Uterus (tissue), 3 donors: ENCODE measurements at regions not wholly inside any gene's neighbourhood (a gene's known extent, or its start where the extent isn't known, plus 50 kb on each side); places are given as distances from the start of the nearest gene placed in this dataset.

ENCODE experiments used
- DNase-seq, 2 donors: peaks; one replicate each; pipeline ENCODE4 v3.0.0-alpha.2; 2019 to 2020
- H3K27ac ChIP-seq, 2 donors: fragments of 200-600 bp; sonication (generic); 1 replicate in 1 of 2; 2 replicates in 1 of 2; pipeline ENCODE4 v1.5.1; 2016 to 2018
- H3K27me3 ChIP-seq, 2 donors: fragments of 200-600 bp; sonication (generic); one replicate each; pipeline ENCODE4 v1.5.1; 2018 to 2019; ENCODE audit warnings: control low read depth in 1 of 2
- H3K36me3 ChIP-seq, 2 donors: fragments of 200-600 bp; sonication (generic); one replicate each; pipeline ENCODE4 v1.5.1; 2019; ENCODE audit warnings: control low read depth in 1 of 2
- H3K4me1 ChIP-seq, 2 donors: fragments of 200-600 bp; sonication (generic); one replicate each; pipeline ENCODE4 v1.5.1; 2018 to 2019; ENCODE audit warnings: control low read depth in 1 of 2
- H3K4me3 ChIP-seq, 2 donors: fragments of 200-600 bp; sonication (generic); 1 replicate in 1 of 2; 2 replicates in 1 of 2; pipeline ENCODE4 v1.5.1; 2018 to 2019; ENCODE audit warnings: mild to moderate bottlenecking in 1 of 2
- H3K9me3 ChIP-seq, 2 donors: fragments of 200-600 bp; sonication (generic); one replicate each; pipeline ENCODE4 v1.5.1; 2019; ENCODE audit warnings: control low read depth in 1 of 2
- POLR2A ChIP-seq, 2 donors: fragments of 450-650 bp; IDR thresholded peaks; one replicate each; pipeline ENCODE4 v1.6.1; 2016; ENCODE audit warnings: antibody characterized with exemption in 2 of 2, mild to moderate bottlenecking in 1 of 2, moderate library complexity in 1 of 2
- intact Hi-C: fragments of 100-400 bp; cut with DNase I; formaldehyde crosslinking; loops from one replicate; pipeline ENCODE4 v1.15.1; 2023; ENCODE audit warnings: low total_unique reads
- TF ChIP-seq, protein P1 (sequence below), 4 experiments: fragments of 200-600 bp in 2 of 4; fragments of 450-650 bp in 2 of 4; sonication (generic) in 2 of 4; IDR thresholded peaks; one replicate each; pipeline ENCODE4 v1.5.1; 2016 to 2019; ENCODE audit warnings: antibody characterized with exemption in 4 of 4, mild to moderate bottlenecking in 2 of 4, moderate library complexity in 1 of 4
- donor health status: DM: yes; HTN: yes; CAD: no.

GRCh38 chr12:73372856-73373255 lies 1100.7 kb downstream of the TRHDE start:
- no peak for DNase-seq
- Histone ChIP-seq H3K36me3 (no peaks in the 10 kb centered on the region), H3K9me3 (no peaks in the 10 kb centered on the region), H3K27me3 (no peaks in the 10 kb centered on the region), H3K4me3 (no peak overlapping the region), H3K4me1 (no peaks in the 10 kb centered on the region), H3K27ac (no peak overlapping the region)
- no peak for TF ChIP-seq POLR2A (IDR thresholded peaks at IDR 0.05)
- TF ChIP-seq, protein P1, sequence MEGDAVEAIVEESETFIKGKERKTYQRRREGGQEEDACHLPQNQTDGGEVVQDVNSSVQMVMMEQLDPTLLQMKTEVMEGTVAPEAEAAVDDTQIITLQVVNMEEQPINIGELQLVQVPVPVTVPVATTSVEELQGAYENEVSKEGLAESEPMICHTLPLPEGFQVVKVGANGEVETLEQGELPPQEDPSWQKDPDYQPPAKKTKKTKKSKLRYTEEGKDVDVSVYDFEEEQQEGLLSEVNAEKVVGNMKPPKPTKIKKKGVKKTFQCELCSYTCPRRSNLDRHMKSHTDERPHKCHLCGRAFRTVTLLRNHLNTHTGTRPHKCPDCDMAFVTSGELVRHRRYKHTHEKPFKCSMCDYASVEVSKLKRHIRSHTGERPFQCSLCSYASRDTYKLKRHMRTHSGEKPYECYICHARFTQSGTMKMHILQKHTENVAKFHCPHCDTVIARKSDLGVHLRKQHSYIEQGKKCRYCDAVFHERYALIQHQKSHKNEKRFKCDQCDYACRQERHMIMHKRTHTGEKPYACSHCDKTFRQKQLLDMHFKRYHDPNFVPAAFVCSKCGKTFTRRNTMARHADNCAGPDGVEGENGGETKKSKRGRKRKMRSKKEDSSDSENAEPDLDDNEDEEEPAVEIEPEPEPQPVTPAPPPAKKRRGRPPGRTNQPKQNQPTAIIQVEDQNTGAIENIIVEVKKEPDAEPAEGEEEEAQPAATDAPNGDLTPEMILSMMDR (IDR thresholded peaks at IDR 0.05), result no peak
- intact Hi-C loops, result no loop called here

DNA sequence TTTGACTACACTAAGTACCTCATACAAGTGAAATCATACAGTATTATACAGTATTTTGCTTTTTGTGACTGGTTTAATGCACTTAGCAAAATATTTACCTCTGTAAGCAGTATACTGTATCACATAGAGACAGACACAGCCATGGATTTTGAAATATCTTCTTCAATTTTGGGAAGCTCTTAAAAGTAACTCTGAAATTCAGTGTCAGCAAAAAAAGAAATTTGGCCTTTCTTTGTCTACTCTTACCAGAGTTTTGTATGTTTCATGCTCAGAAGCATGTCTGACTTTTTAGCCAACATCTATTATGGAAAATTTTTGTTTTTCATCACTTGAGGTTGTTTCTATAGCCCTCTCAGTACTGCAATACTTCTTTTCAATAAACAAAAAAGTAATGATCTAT lies 1102.2 kb downstream of the TRHDE start:
- no peak for DNase-seq
- H3K9me3 ChIP-seq, result no peaks in the 10 kb centered on the region
- no peaks in the 10 kb centered on the region for H3K4me1 ChIP-seq
- no peaks in the 10 kb centered on the region for H3K36me3 ChIP-seq
- intact Hi-C loops, result no loop called here
- no peak for TF ChIP-seq POLR2A (IDR thresholded peaks at IDR 0.05)
- TF ChIP-seq, protein P1 (IDR thresholded peaks at IDR 0.05), result no peak
- H3K27me3 ChIP-seq, result no peaks in the 10 kb centered on the region
- H3K4me3 ChIP-seq, result no peak overlapping the region
- no peak overlapping the region for H3K27ac ChIP-seq

DNA sequence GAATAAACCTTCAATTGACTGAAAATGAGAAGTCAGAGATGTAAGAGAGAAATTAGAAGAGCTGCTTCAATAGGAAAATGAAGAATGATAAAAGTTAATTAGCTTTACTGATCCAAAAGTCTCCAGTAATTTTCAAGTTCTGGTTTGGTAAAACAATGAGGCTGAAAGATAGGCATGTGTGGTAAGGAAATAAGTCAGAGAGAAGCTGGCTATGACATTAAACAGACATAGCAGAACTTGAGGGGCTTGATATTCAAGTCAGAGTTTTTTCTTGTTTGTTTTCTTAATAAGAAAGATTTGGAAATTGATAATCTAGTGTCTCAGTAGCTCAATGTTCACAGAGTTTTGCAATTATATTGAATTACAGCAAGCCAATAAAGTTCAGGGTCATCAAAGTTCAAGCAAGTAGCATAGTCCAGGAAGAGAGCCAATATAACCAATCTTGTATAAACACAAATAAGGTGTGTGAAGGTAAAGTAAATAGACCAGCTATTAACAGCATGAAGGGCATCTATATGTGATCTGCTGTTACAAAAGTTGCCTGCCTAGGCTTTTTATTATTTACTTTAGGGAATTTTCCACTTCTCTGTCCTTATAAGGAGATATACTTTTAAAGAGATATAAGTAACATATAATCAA lies 1111.5 kb downstream of the TRHDE start:
- Histone ChIP-seq H3K27me3 (no peaks in the 10 kb centered on the region), H3K27ac (no peak overlapping the region), H3K4me3 (no peak overlapping the region), H3K4me1 (no peaks in the 10 kb centered on the region), H3K9me3 (no peaks in the 10 kb centered on the region), H3K36me3 (no peaks in the 10 kb centered on the region)
- intact Hi-C loops, result no loop called here
- no peak for TF ChIP-seq POLR2A (IDR thresholded peaks at IDR 0.05)
- no peak for DNase-seq

- no peak for DNase-seq
- no peak overlapping the region for H3K27ac ChIP-seq
- TF ChIP-seq, protein P1 (IDR thresholded peaks at IDR 0.05), result no peak
- TF ChIP-seq POLR2A (IDR thresholded peaks at IDR 0.05), result no peak
- no peaks in the 10 kb centered on the region for H3K4me1 ChIP-seq
- no peaks in the 10 kb centered on the region for H3K9me3 ChIP-seq
- no peaks in the 10 kb centered on the region for H3K27me3 ChIP-seq
- H3K4me3 ChIP-seq, result no peak overlapping the region
- no peaks in the 10 kb centered on the region for H3K36me3 ChIP-seq
- intact Hi-C loops, result no loop called here
These were observed 1112.4 kb downstream of the TRHDE start for GRCh38 chr12:73384592-73384991.

DNA sequence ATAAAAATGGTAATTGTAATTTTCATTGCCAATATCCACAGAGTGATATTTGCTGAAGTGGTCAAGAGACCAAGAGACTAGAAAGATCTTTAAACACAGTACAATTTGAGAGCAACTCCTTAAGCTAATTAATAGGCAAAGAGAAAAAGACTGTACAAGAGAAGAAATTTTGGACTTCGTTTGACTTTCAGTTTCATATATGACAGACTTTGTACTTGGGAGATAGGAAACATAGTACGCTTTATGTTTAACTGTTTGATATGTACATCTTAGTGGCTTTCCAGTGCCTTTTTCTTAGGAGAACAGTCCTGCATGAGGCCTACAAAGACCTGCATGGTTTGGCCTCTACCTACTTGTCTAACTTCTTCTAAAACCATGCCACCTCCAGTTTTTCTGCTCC lies 1118.1 kb downstream of the TRHDE start:
- TF ChIP-seq, protein P1 (IDR thresholded peaks at IDR 0.05), result no peak
- TF ChIP-seq POLR2A (IDR thresholded peaks at IDR 0.05), result no peak
- no peak for DNase-seq
- H3K4me1 ChIP-seq, result no peaks in the 10 kb centered on the region
- no peaks in the 10 kb centered on the region for H3K36me3 ChIP-seq
- no peaks in the 10 kb centered on the region for H3K9me3 ChIP-seq
- intact Hi-C loops, result no loop called here
- H3K27ac ChIP-seq, result no peak overlapping the region
- H3K4me3 ChIP-seq, result no peak overlapping the region
- no peaks in the 10 kb centered on the region for H3K27me3 ChIP-seq

DNA sequence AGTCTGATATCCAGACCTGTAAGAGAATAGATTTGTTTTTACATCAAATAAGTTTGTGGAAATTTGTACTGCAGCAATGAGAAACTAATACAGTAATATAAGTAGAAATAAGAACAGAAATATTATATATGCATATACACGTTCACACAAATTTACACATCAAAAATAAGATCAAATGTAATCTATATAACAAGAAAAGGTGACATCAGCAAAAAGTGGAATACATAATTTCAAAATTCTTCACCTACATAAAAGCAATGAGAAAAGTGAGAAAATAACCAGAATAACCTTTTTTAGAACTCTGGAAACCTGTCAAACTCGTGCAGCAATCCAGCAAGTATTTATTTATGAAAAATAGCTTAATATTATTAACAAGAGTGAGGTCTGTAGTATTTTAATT lies 1124.6 kb upstream of the ATXN7L3B start:
- Histone ChIP-seq H3K27ac (no peak overlapping the region), H3K4me3 (no peak overlapping the region), H3K36me3 (no peaks in the 10 kb centered on the region), H3K9me3 (no peaks in the 10 kb centered on the region), H3K27me3 (no peaks in the 10 kb centered on the region), H3K4me1 (no peaks in the 10 kb centered on the region)
- intact Hi-C loops, result no loop called here
- no peak for TF ChIP-seq POLR2A (IDR thresholded peaks at IDR 0.05)
- TF ChIP-seq, protein P1 (IDR thresholded peaks at IDR 0.05), result no peak
- DNase-seq, result no peak
